NT2/D1 (cell line): ENCODE measurements at regions not wholly inside any gene's neighbourhood (a gene's known extent, or its start where the extent isn't known, plus 50 kb on each side); places are given as distances from the start of the nearest gene placed in this dataset.

Source experiments
- SUZ12 ChIP-seq: IDR thresholded peaks from 2 replicates; pipeline ENCODE4 v1.6.1; 2011; ENCODE audit not compliant: insufficient read length, insufficient read depth; ENCODE audit errors: extremely low read depth
- YY1 ChIP-seq: IDR thresholded peaks from 2 replicates; pipeline ENCODE4 v1.6.1; 2011; ENCODE audit not compliant: insufficient read length, insufficient read depth
- ZNF274 ChIP-seq: IDR thresholded peaks from 2 replicates; pipeline ENCODE4 v1.6.1; 2011; ENCODE audit warnings: mild to moderate bottlenecking, low read depth, low read length

GRCh38 chr16:59108374-59108773 is 374.3 kb upstream of the GOT2 start:
- TF ChIP-seq YY1 = no peak
- no peak for TF ChIP-seq SUZ12
- TF ChIP-seq ZNF274 = no peak
